Activated CD8-positive, alpha-beta memory T cell treated with anti-CD3 and anti-CD28 coated beads, Interleukin-2, amount 50 U/mL, for 24 hours (primary cell): ENCODE measurements at regions not wholly inside any gene's neighbourhood (a gene's known extent, or its start where the extent isn't known, plus 50 kb on each side); places are given as distances from the start of the nearest gene placed in this dataset.
"Not testable (repeated sequence)": the region's sequence is repeated elsewhere in the genome, so short reads cannot be mapped to it uniquely, and the experiment has no call there.

Source experiments
- DNase-seq: peaks from one replicate; pipeline ENCODE4 v3.0.0-alpha.2; 2020; ENCODE audit errors: extremely low read depth

DNA sequence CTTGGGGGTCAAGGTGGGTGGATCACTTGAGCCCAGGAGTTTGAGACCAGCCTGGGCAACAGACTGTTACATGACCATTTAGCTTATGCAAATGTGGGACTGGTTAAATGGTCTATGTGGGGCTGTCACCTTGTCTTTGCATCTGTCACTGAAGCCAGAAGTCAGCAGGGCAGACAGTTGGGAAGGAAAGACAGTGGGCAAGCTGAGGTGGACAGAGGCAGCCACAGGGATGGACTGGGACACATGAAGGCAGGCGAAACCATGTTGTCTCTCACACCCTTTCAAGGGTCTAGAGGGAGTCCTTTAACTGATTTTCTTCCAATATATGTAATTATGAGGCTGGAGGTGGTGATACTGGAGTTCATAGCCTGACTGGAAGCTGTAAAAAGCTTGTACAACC is 426.4 kb downstream of the TMEM121 start:
- no peak for DNase-seq

DNA sequence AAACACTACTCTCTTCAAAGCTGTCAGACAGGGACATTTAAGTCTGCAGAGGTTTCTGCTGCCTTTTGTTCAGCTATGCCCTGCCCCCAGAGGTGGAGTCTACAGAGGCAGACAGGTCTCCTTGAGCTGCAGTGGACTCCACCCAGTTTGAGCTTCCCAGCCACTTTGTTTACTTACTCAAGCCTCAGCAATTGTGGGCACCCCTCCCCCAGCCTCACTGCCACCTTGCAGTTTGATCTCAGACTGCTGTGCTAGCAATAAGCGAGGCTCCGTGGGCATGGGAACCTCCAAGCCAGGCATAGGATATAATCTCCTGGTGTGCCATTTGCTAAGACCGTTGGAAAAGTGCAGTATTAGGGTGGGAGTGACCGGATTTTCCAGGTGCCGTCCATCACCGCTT is 435.2 kb downstream of the TMEM121 start:
- not testable (repeated sequence) for DNase-seq

DNA sequence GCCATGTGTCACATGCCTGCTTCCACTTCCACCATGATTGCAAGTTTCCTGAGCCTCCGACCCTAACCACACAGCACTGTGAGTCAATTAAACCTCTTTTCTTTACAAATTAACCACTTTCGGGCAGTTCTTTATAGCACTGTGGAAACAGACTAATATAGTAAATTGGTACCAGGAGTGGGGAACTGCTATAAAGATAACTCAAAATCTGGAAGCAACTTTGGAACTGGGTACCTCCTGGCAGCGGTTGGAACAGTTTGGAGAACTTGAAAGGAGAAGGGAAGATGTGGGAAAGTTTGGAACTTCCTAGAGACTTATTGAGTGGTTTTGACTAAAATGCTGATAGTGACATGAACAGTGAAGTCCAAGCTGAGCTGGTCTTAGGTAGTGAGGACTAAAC is 436.1 kb downstream of the TMEM121 start:
- DNase-seq, result no peak

DNA sequence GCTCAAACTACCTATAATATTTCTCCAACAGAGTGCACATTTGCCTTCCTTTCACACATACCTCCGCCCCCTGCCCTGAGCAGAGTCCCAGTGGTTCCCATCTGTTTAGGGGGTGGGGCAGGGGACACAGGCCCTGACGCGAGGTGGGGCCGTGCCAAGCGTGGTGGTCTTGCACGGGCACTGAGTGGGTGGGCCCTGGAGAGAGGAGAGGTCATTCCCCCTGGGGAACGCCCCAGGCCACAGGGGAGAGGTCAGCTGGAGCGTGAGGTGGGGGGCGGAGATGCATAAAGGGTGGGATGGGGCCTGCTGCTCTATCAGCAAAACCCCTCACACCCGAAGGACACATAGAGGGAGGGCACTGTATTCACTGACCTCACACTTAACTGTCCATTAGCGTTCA is 441.9 kb downstream of the TMEM121 start:
- no peak for DNase-seq

DNA sequence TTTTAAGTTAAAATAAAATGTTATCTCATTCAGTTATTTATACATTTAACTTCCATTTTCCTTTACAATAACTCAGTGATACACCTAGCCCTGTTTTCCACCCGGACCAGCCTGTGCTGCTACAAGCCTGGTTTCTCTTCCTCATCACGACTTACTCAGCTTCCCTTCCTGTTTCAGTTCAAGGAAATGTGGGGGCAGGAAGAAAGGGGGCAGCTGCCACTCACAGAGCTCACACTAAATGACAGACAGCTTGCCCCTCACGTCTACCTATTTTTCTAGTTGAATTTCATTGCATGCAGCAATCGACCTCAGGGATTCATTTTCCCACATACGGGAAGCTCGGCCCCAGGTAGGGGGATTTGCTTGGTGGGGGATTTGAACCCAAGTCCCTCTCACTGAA is 442.6 kb downstream of the TMEM121 start:
- DNase-seq, result not testable (repeated sequence)

DNA sequence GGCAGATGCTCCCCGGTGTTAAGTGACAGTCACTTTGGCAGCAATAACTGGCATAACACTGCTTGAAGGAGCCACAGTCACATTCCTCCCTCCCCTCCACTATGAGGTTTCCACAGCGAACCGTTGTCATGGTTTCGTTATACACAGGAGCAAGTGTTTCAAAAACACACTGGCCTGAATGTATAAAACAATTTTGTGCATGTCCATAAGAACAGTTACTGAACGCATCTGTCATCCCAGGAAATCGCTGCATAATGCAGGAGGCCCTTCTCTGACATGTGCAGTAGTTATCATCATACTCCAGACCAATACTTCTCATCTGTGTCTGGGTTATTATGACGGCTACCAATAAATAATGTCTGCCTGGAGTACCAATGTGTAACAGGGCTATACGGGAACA is 444.4 kb downstream of the TMEM121 start:
- DNase-seq, result not testable (repeated sequence)

DNA sequence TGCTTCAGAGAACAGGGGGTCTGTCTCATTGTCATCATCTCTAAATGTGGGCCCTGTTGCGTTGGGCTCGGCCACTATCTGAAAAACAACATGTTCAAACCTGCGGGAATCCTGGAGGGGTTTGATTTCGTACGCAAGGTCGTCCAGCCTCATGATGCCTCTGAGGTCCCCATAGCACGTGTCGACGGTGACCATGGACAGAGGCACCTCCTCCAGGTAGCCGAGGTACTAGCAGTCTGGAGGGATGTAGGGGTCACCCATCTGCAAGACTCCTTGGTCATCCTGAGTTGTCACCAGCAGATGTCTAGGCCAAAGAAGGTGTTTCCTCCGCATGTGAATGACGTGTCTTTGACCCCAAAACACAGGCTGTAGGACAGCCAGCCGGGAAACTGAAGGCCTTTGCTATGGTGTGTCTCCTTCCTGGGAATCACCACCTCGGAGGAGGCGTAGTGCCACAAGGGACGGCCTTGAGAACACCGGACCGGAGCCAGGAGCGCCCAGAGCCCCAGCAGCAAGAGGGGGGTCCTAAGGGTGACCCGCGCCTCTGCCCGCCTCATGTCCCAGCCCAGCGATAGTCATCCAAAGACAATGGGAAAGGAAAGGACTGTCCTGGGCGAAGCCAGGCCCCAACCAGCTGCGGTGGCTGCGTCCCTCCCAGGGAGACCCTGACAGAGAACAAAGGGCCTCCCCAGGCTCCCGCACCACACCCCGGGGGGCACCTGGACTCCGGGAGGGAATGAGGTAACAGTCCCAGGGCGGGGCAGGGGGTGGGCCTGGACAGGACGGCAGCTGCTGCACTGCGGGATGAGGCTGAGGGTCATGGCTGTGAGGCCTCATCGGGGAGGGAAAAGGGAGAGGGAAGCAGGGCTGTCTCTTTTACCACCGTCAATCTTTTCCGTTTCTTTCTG is 445.5 kb downstream of the TMEM121 start:
- no peak for DNase-seq

DNA sequence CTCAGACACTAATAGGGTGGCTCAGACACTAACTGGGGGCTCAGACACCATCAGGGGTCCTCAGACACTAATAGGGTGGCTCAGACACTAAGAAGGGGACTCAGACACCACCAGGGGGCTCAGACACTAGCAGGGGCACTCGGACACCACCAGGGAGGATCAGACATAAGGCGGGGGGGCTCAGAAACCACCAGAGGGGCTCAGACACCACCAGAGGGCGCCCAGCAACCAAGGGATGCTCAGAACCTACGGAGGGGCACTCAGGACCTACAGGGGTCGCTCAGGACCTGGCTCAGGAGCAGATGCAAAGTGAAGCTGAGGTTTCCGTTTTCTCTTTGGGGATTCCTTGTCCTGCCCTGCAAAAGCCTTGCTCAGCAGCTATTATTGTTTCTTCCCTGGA is 448.5 kb downstream of the TMEM121 start:
- DNase-seq, result no peak

DNA sequence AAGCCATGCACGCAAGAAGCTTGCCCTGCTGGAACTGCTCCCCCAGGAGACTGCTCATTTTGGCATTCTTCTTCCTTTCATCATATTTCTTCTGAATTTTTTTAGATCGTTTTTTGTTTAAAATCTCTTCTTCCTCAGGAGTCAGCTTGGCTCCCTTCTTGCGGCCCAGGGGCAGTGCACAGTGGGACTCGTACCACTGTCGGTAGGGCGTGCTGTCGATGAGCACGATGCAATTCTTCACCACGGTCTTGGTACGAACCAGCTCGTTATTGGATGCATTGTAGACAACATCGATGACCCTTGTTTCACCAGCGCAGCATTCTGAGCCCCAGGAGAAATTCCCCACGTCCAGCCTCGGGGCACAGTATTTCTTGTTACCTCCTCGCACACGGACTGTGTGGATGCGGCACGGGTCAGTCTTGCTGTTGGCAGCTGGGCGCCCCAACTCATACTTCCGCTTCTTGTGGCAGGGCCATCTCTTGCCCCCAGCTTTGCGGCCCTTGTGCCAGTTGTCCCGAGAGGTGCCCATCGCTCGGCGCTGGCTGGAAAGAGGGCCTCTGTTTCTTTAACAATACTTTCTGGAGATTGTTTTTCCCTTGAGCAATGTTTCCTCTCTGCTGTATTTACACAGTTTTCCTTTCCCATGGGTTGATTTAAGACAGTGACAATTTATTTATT is 452.4 kb downstream of the TMEM121 start:
- no peak for DNase-seq

DNA sequence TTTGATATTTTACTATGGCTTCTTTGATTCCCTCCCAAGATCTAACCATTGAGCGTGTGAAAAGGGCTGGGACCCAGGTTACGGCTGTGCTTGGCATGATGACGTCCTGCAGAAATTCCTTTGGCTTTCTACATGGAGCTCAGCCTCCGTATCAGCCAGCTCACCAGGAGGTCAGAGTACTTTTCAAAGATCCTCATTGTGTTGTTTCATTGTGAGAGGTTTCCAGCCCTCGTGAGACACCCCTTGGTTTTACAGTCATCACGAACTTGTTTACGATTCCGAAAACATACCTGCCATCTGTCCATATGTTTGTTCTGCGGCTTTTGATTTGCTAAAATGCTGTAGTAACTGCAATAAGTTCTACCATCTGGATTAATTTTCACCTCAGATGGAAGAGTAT is 453.1 kb downstream of the TMEM121 start:
- DNase-seq, result no peak

DNA sequence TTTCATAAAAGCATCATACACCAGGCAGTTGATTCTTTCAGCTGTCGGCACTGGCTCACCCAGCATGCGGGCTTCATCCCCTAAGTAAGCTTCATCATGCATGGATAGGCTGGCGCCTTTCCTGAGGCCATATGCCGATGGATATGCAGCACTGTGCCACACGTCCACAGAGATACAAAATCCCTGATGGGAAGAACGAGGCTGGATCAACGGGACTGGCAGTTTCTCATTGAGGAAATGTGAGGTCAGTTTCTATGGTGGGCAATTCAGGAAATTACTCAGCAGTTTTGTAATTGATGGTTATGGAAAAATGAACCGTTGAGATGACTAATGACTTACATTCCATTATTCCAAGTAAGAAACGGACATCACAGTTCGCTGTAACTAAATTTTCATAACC is 453.8 kb downstream of the TMEM121 start:
- no peak for DNase-seq

DNA sequence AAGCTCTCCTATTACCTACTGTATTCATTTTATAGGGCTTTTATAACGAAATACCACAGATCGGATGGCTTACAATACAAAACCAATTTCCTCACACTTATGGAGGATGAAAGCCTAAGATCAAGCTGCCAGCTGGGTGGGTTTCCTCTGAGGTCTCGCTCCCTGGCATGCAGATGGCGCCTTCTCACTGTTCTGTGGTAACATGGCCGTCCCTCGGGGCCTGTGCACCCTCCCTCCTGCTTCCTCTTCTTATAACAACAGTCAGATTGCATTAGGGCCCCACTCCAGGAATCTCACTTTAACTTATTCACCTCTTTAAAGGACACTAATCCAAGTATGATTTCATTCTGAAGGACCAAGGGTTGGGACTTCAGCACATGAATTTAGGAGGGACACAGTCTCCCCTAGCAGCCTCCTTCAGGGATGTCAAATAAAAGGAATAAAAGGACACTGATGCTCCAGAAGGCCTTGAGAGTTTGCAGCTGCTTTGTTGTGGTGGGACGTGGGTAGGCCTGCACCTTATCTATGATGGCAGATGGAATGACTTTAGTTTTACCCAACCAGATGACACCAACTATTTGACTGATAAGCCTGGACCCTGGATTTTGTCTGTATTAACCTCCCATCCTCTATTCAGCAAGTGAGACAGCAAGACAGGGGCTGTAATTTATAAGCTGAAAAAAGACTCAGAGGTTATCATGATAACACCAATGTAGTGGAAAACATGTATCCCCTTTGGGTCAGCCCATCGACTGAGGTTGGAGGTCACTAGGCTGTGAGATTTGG is 455.3 kb downstream of the TMEM121 start:
- not testable (repeated sequence) for DNase-seq

DNA sequence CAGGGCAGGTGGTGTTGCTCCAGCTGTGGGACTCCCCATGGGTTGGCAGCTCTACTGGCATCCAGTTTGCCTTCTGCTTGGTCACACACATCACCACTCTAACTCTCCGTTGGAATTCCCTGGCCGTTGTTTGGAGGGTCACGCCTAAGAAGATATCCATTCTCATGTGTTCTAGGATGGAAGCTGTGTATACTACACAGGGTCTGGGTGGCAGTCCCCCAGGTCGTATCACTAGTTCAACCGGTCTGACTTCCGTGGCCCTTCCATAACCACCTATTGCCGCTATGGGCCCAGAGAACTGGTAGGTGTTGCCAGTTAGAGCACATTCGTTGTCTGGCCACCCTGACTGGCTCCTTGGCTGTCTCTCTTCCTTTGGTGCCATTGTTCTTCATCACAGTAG is 456.3 kb downstream of the TMEM121 start:
- no peak for DNase-seq

DNA sequence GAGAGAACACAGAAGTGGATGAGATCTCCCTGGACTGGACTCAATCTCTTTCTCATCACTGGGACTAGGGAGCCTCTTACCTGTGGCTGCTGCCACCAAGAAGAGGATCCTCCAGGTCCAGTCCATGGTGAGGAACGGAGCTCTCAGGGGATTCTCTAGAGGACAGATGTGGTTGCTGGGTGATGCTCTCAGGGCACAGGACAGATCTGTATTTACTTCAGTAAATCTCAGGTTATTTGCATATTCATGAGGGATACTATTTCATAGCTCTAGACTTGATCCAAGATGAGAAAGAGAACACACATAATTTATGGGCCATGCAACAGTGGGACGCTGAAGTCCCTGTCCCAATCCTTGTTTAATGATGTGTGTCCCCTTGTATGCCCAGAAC is 460.5 kb downstream of the TMEM121 start:
- DNase-seq, result no peak

DNA sequence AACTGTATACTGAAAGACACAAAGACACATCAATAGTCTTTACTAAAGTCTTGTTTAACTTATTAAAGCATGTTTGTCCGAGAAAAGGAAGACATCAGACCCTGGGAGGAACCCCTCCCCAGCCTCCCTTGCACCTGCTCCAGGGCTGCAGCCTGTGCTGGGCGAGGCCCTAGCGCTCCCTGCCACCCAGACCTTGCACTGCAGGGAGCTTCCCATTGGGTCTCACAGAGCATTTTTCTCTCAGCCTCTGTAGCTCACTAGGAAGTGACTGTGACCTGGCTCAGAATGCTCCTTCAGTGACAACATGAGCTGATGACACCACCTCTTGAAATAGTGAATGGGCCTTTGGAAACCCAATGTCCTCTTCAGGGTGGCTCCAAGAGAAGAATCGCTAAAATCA is 461.2 kb downstream of the TMEM121 start:
- DNase-seq, result no peak

DNA sequence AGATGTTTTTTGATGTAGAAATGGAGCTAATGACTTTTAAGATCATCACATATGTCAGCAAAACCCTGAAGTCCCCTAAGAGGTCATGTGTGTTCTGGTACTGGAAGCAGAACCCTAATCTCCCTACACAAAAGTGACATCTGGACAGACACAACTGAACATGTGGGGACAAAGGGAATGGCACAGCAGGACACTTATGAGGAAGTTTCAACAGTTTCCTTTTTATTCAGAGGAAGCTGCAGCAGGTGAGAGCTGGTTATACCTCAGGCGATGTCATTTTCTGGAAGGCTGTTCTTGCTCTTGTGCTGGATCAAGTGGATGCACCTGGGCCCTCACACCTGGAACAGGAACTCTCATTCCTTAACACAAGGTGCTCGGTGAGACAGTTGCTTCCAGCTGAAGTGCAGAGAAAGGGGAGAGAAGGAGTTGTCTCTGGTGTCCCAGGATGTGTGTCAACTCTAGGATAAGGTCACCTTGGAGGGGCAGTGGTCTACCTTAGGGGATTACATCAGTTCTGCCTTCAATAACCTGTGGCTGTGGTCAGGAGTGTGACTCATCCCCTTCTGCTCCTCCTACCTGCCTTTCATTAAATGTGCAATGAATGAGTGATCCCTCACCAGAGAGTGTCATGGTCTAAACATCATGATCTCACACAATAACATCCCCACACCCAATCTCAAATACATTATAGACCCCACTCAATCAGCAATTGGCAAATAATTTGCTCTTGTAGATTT is 463.4 kb downstream of the TMEM121 start:
- DNase-seq, result no peak

DNA sequence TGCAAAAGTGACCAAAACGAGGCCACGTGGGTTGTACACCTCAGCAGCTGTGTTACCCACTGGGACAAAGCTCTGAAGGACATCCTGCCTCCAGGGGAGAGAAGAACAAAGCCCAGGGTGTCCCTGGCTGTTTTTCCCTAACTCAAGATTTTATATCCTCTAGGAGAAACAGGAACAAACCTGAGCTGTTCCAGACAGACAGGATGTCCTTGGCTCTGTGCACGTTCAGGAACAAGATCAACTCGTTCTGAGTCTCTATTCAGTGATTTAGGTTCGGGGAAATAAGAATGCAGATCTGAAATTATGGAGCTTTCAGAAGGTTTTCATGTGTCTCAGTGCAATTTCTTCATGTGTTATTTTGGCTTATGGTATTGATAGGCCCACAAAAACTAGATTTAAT is 465.3 kb downstream of the TMEM121 start:
- not testable (repeated sequence) for DNase-seq

DNA sequence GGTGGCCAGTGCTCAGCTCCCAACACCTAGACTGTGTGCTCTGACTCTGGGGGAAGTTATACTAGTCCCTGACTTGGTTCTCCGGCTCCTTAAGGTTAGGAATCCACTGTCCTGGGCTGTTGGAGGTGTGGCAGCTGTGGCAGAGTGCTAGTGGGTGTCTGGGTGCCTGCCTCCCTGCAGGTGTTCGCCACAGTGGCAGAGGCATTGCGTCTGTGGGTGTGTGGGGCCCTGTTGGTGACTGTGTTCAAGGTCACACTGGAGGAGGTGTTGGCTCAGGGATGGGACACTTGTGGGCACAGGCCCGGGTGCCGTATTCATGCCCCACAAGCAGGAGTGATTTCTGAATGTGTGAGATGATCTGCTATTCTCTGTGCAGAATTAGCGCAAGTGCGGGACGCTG is 467.4 kb downstream of the TMEM121 start:
- DNase-seq, result no peak

DNA sequence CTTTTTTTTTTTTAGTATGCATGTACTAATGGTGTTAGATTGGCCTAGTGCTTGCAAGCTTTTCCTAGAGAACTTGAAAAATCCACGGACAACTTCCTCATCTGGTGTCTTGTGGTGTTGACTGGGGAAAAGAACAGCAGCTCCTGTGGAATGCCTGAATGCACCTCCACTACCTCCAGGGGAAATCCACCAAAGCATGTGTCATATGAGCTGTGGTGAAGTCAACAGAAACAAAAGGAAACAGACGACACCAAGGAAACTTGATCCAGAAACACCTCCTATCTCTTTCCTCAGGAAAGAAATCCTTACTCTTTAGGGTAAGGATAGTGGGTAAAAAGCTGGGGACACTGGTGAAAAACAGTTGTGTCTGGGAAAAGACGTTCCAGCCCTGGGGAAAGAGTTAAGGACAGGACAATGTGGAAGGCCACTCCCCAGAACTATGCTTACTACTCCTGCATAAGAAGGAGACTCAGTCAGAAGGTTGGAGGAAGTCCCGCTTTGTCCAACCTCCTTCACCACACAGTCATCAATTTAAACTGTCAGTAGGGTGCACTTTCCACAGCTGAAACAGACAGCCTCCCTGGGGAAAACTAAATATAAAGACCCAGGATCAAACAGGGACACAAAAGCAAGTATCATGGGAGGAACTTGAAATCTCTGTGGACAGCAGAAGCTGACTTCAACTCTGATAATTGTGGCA is 468.8 kb downstream of the TMEM121 start:
- DNase-seq, result not testable (repeated sequence)

DNA sequence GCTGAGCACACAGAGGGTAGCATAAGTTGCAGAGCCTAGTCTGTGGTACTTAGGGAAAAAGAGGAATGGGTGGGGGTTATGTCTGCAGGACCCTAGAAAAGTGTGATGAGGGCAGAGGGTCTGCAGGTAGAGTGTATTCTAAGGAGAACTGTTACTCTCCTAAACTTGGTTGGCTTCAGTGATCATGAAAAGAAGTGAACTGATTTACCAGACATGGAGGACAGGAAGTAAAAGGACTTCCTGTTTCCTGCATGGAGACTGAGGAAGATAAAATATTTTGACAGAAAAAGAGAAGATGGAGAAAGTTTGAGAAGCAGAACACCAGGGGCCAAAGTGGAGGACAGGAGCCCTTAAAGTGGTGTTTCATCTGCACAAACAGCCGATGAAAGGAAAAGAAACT is 472.2 kb downstream of the TMEM121 start:
- not testable (repeated sequence) for DNase-seq

DNA sequence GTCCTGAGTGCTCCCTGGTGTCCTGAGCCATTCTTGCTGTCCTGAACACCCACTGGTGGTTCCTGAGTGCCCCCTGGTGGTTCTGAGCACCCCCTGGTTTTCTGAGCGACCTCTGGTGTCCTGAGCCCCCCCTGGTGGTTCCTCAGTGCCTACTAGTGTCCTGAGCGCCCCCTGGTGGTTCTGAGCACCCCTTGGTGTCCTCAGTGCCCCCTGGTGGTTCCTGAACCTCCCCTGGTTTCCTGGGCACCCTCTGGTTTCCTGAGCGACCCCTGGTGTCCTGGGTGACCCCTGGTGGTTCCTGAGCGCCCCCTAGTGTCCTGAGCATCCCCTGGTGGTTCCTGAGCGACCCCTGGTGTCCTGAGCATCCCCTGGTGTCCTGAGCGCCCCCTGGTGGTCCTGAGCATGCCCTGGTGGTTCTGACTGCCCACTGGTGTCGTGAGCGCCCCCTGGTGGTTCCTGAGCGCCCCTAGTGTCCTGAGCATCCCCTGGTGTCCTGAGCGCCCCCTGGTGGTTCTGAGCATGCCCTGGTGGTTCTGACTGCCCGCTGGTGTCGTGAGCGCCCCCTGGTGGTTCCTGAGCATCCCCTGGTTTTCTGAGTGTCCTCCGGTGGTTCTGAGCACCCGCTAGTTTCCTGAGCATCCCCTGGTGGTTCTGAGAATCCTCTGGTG is 473.1 kb downstream of the TMEM121 start:
- no peak for DNase-seq
